ENCODE measurements at regions not wholly inside any gene's neighbourhood (a gene's known extent, or its start where the extent isn't known, plus 50 kb on each side); places are given as distances from the start of the nearest gene placed in this dataset.

- H3K27ac ChIP-seq (ENCODE audit: extremely low read length, insufficient read depth, low read length), result no peak overlapping the region
- no peaks in the 10 kb centered on the region for H3K9me3 ChIP-seq (ENCODE audit: low read length)
- intact Hi-C loops (cut with micrococcal nuclease; ENCODE audit: unreplicated experiment) (no loop called here), in situ Hi-C loops (cut with HindIII; ENCODE audit: extremely low pct_ligation_motif_present, low pct_unique_long_range_greater_than_20kb) (no loop called here)
- H4K20me1 ChIP-seq (ENCODE audit: insufficient read depth, low read length), result no peaks in the 10 kb centered on the region
- CTCF ChIA-PET (ENCODE audit: low intra/inter-chr PET ratio, low total read pairs), result no interaction called here
- FAIRE-seq (no peak), ATAC-seq (no peak), DNase-seq (ENCODE audit: low spot score) (no peak)
- no peak overlapping the region for H3K4me2 ChIP-seq (ENCODE audit: low read depth, low read length)
- 47% methylated on average over 13 of the region's 16 CpGs for WGBS (ENCODE audit: low lambda C conversion rate)
- TF ChIP-seq TFDP1 (CRISPR knock-in tag; IDR thresholded peaks at IDR 0.05; ENCODE audit: borderline replicate concordance) (no peak), MAZ (IDR thresholded peaks at IDR 0.05; ENCODE audit: borderline replicate concordance, low read depth, low read length) (no peak), MAZ (CRISPR knock-in tag; IDR thresholded peaks at IDR 0.05; ENCODE audit: low read depth) (no peak), GTF3A (CRISPR knock-in tag; conservative IDR thresholded peaks at IDR 0.05) (no peak), GATA4 (IDR thresholded peaks at IDR 0.05; ENCODE audit: borderline replicate concordance, low read depth) (no peak), ZNF720 (CRISPR knock-in tag; IDR thresholded peaks at IDR 0.05) (no peak), KLF6 (CRISPR knock-in tag; IDR thresholded peaks at IDR 0.05) (no peak), MEF2D (CRISPR knock-in tag; IDR thresholded peaks at IDR 0.05) (no peak), ETV5 (CRISPR knock-in tag; IDR thresholded peaks at IDR 0.05; ENCODE audit: borderline replicate concordance) (no peak)
- no peak overlapping the region for H3K4me3 ChIP-seq (replicated peaks in 1 of 3; ENCODE audit: insufficient read depth in 1 of 3, low read depth in 2 of 3, low read length in 3 of 3)
- H3K9ac ChIP-seq (ENCODE audit: insufficient read depth, low read depth, low read length), result no peak overlapping the region
- BruUV-seq (replicated peaks), result no TSS peak
- peaks cover 3 to 15% of the 10 kb centered on the region in 2 experiments; a peak in 4 of 5 replicates for H3K27me3 ChIP-seq (ENCODE audit: control insufficient read depth in 1 of 2, insufficient read depth in 2 of 2, low read length in 2 of 2)
- H3K79me2 ChIP-seq (ENCODE audit: insufficient read depth, low read length), result no peaks in the 10 kb centered on the region
- POLR2A ChIA-PET, result no interaction called here
- no peaks in the 10 kb centered on the region for H3K36me3 ChIP-seq (replicated peaks in 1 of 2; ENCODE audit: control insufficient read depth in 1 of 2, insufficient read depth in 2 of 2, low read length in 2 of 2)
- no peaks in the 10 kb centered on the region for H3K4me1 ChIP-seq (ENCODE audit: insufficient read depth, low read length)
- H2AFZ ChIP-seq (ENCODE audit: low read length), result no peak overlapping the region
Measured at GRCh38 chr2:128601298-128602037, 282.8 kb upstream of the HS6ST1 start.
